ENCODE measurements at regions not wholly inside any gene's neighbourhood (a gene's known extent, or its start where the extent isn't known, plus 50 kb on each side); places are given as distances from the start of the nearest gene placed in this dataset.

GRCh38 chr2:157995117-157995516 is 106.6 kb upstream of the UPP2 start:
- TF ChIP-seq, protein P1, sequence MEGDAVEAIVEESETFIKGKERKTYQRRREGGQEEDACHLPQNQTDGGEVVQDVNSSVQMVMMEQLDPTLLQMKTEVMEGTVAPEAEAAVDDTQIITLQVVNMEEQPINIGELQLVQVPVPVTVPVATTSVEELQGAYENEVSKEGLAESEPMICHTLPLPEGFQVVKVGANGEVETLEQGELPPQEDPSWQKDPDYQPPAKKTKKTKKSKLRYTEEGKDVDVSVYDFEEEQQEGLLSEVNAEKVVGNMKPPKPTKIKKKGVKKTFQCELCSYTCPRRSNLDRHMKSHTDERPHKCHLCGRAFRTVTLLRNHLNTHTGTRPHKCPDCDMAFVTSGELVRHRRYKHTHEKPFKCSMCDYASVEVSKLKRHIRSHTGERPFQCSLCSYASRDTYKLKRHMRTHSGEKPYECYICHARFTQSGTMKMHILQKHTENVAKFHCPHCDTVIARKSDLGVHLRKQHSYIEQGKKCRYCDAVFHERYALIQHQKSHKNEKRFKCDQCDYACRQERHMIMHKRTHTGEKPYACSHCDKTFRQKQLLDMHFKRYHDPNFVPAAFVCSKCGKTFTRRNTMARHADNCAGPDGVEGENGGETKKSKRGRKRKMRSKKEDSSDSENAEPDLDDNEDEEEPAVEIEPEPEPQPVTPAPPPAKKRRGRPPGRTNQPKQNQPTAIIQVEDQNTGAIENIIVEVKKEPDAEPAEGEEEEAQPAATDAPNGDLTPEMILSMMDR (IDR thresholded peaks at IDR 0.05; ENCODE audit: control extremely low read depth, extremely low read depth, low read depth, missing control alignments) = no peak
- ChIA-PET POLR2A (no interaction called here), CTCF (interaction anchor here (1.0 to 2.5 kb wide), 4 partner anchors 9 to 692 kb away, joined by 3 to 11 read pairs (median 6); no protein-coding TSS in a partner anchor)
- no peak for DNase-seq (ENCODE audit: extremely low spot score)

- ChIA-PET POLR2A (no interaction called here), CTCF (interaction anchor here (1.0 to 1.2 kb wide), 3 partner anchors 10 to 155 kb away, joined by 3 read pairs; no protein-coding TSS in a partner anchor)
- TF ChIP-seq, protein P1 (IDR thresholded peaks at IDR 0.05; ENCODE audit: control extremely low read depth, extremely low read depth, low read depth, missing control alignments) = no peak
- DNase-seq (ENCODE audit: extremely low spot score) = no peak
Measured at GRCh38 chr2:157991932-157992331, 109.7 kb upstream of the UPP2 start.

DNA sequence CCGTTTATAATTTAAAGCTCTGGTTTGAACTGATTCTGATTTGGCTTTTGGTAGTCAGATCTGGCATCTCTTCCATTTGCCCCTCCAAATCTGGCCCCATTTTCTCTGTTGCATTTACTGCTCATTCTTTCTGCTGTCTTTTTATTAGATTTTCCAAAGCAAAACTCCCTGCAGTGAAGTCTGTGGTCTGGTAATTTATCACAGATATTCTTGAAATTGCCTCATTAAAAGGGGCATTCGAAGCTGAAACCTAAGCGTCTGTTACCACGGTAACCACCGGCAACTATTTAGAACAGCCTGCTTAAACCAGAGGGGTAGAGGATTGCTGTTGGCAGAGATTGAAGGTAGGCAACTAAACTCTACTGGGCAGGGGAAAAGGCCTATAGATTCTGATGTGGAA is 111.5 kb upstream of the UPP2 start:
- ChIA-PET POLR2A (no interaction called here), CTCF (no interaction called here)
- DNase-seq (ENCODE audit: extremely low spot score) = no peak
- TF ChIP-seq, protein P1 (IDR thresholded peaks at IDR 0.05; ENCODE audit: control extremely low read depth, extremely low read depth, low read depth, missing control alignments) = no peak

DNA sequence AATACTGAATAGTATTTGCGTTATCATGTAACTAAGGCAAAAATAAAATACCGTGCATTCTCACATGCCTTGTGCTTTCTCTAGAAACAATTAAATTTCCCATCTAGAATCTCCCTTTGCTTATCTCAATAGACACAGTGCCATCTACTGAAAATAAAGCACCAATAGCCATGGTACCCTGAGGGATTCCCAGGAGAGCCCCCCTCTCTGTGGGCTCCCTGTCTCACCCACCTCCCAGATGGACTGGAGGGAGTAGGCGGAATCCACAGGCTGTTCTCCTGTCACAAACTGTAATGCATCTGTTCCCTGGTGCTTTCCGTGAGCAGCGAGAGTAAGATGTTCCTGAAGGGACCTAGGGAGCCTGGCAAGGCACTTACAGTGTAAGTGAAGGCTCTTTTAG is 112.4 kb upstream of the UPP2 start:
- TF ChIP-seq, protein P1 (IDR thresholded peaks at IDR 0.05; ENCODE audit: control extremely low read depth, extremely low read depth, low read depth, missing control alignments) = no peak
- ChIA-PET POLR2A (no interaction called here), CTCF (no interaction called here)
- no peak for DNase-seq (ENCODE audit: extremely low spot score)

GRCh38 chr2:157986761-157987160 is 110.6 kb upstream of the ACVR1 start:
- ChIA-PET POLR2A (no interaction called here), CTCF (interaction anchor here (1.0 to 1.5 kb wide), 5 partner anchors 9 to 661 kb away, joined by 3 to 6 read pairs (median 3); partner anchors contain the start of gene ERMN)
- TF ChIP-seq, protein P1 (IDR thresholded peaks at IDR 0.05; ENCODE audit: control extremely low read depth, extremely low read depth, low read depth, missing control alignments) = no peak
- DNase-seq (ENCODE audit: extremely low spot score) = no peak

GRCh38 chr2:157984866-157985265 is 108.7 kb upstream of the ACVR1 start:
- POLR2A ChIA-PET = no interaction called here
- CTCF ChIA-PET = no interaction called here
- TF ChIP-seq, protein P1 (IDR thresholded peaks at IDR 0.05; ENCODE audit: control extremely low read depth, extremely low read depth, low read depth, missing control alignments) = no peak
- DNase-seq (ENCODE audit: extremely low spot score) = no peak

DNA sequence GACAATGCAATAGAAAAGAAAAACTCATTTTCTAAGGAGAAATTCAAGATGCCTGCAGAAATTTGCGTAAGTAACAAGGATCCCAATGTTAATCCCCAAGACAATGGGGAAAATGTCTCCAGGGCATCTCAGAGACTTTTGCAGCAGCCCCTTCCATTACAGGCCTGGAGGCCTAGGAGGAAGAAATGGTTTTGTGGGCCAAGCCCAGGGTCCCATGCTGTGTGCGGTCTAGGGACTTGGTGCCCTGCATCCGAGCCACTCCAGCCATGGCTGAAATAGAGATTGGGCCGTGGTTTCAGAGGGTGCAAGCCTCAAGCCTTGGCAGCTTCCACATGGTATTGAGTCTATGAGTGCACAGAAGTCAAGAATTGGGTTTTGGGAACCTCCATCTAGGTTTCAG is 103.9 kb upstream of the ACVR1 start:
- TF ChIP-seq, protein P1 (IDR thresholded peaks at IDR 0.05; ENCODE audit: control extremely low read depth, extremely low read depth, low read depth, missing control alignments) = no peak
- ChIA-PET CTCF (no interaction called here), POLR2A (no interaction called here)
- no peak for DNase-seq (ENCODE audit: extremely low spot score)

Measured in GM10248 (cell line).